ENCODE measurements at regions not wholly inside any gene's neighbourhood (a gene's known extent, or its start where the extent isn't known, plus 50 kb on each side); places are given as distances from the start of the nearest gene placed in this dataset.

- H3K4me3 ChIP-seq: no peak overlapping the region
- no peak for DNase-seq
- TF ChIP-seq CTCF (IDR thresholded peaks at IDR 0.05): no peak
- intact Hi-C loops (cut with DNase I; ENCODE audit: low total_unique reads): no loop called here
- H3K27ac ChIP-seq: no peak overlapping the region
- H3K9me3 ChIP-seq: no peaks in the 10 kb centered on the region
- H3K36me3 ChIP-seq: no peaks in the 10 kb centered on the region
- H3K27me3 ChIP-seq: no peaks in the 10 kb centered on the region
- H3K4me1 ChIP-seq: no peaks in the 10 kb centered on the region
Measured at GRCh38 chr2:155917380-155917779, 415.1 kb downstream of the NR4A2 start.

GRCh38 chr2:155913356-155913755, 419.2 kb downstream of the NR4A2 start:
- no peak overlapping the region for H3K4me3 ChIP-seq
- TF ChIP-seq CTCF (IDR thresholded peaks at IDR 0.05): no peak
- DNase-seq: no peak
- intact Hi-C loops (cut with DNase I; ENCODE audit: low total_unique reads): no loop called here
- H3K36me3 ChIP-seq: no peaks in the 10 kb centered on the region
- H3K4me1 ChIP-seq: no peaks in the 10 kb centered on the region
- H3K27me3 ChIP-seq: no peaks in the 10 kb centered on the region
- no peak overlapping the region for H3K27ac ChIP-seq
- H3K9me3 ChIP-seq: no peaks in the 10 kb centered on the region

GRCh38 chr2:155908567-155908966, 424.0 kb downstream of the NR4A2 start:
- intact Hi-C loops (cut with DNase I; ENCODE audit: low total_unique reads): no loop called here
- Histone ChIP-seq H3K27me3 (no peaks in the 10 kb centered on the region), H3K4me1 (no peaks in the 10 kb centered on the region), H3K36me3 (no peaks in the 10 kb centered on the region), H3K27ac (no peak overlapping the region), H3K9me3 (no peaks in the 10 kb centered on the region), H3K4me3 (no peak overlapping the region)
- no peak for DNase-seq
- TF ChIP-seq CTCF (IDR thresholded peaks at IDR 0.05): no peak

GRCh38 chr2:155907211-155907610, 425.3 kb downstream of the NR4A2 start:
- TF ChIP-seq CTCF (IDR thresholded peaks at IDR 0.05): no peak
- Histone ChIP-seq H3K27me3 (no peaks in the 10 kb centered on the region), H3K4me3 (no peak overlapping the region), H3K27ac (no peak overlapping the region), H3K9me3 (no peaks in the 10 kb centered on the region), H3K36me3 (no peaks in the 10 kb centered on the region), H3K4me1 (no peaks in the 10 kb centered on the region)
- DNase-seq: no peak
- intact Hi-C loops (cut with DNase I; ENCODE audit: low total_unique reads): no loop called here

GRCh38 chr2:155905657-155906056, 426.9 kb downstream of the NR4A2 start:
- intact Hi-C loops (cut with DNase I; ENCODE audit: low total_unique reads): no loop called here
- H3K27ac ChIP-seq: no peak overlapping the region

More at GRCh38 chr2:155905657-155906056, 426.9 kb downstream of the NR4A2 start:
- no peaks in the 10 kb centered on the region for H3K9me3 ChIP-seq
- H3K36me3 ChIP-seq: no peaks in the 10 kb centered on the region
- DNase-seq: no peak
- H3K27me3 ChIP-seq: no peaks in the 10 kb centered on the region
- no peaks in the 10 kb centered on the region for H3K4me1 ChIP-seq
- TF ChIP-seq CTCF (IDR thresholded peaks at IDR 0.05): no peak
- no peak overlapping the region for H3K4me3 ChIP-seq
